ENCODE measurements at regions not wholly inside any gene's neighbourhood (a gene's known extent, or its start where the extent isn't known, plus 50 kb on each side); places are given as distances from the start of the nearest gene placed in this dataset.
"Not testable (repeated sequence)": the region's sequence is repeated elsewhere in the genome, so short reads cannot be mapped to it uniquely, and the experiment has no call there.

DNA sequence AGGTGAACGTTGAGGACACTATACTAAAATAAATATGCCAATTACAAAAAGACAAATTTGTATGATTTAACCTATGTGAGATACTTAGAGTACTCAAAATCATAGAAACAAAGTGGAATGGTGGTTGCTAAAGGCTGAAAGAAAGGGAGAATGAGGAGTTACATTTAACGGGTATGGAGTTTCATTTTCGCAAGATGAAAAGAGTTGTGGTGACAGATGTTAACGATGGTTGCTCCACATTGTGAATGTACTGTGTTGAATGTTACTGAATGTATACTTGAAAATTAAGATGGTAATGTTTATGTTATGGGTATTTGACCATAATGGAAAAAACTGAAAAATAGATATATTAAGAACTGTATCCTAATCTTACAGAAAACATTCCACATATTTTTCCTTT is 51.3 kb upstream of the MOCS2 start:
- no peaks in the 10 kb centered on the region for H3K9me3 ChIP-seq (ENCODE audit: control insufficient read depth, insufficient read depth, low read length)
- no peaks in the 10 kb centered on the region for H3K36me3 ChIP-seq (ENCODE audit: insufficient read depth, low read length)
- H3K4me1 ChIP-seq (ENCODE audit: insufficient read depth, low read length) = no peaks in the 10 kb centered on the region
- H3K9ac ChIP-seq (ENCODE audit: low read depth, low read length) = no peak overlapping the region

GRCh38 chr5:53161876-53162275 is 52.3 kb upstream of the MOCS2 start:
- H3K4me1 ChIP-seq (ENCODE audit: insufficient read depth, low read length) = no peaks in the 10 kb centered on the region
- no peak overlapping the region for H3K9ac ChIP-seq (ENCODE audit: low read depth, low read length)
- no peaks in the 10 kb centered on the region for H3K36me3 ChIP-seq (ENCODE audit: insufficient read depth, low read length)
- no peaks in the 10 kb centered on the region for H3K9me3 ChIP-seq (ENCODE audit: control insufficient read depth, insufficient read depth, low read length)

DNA sequence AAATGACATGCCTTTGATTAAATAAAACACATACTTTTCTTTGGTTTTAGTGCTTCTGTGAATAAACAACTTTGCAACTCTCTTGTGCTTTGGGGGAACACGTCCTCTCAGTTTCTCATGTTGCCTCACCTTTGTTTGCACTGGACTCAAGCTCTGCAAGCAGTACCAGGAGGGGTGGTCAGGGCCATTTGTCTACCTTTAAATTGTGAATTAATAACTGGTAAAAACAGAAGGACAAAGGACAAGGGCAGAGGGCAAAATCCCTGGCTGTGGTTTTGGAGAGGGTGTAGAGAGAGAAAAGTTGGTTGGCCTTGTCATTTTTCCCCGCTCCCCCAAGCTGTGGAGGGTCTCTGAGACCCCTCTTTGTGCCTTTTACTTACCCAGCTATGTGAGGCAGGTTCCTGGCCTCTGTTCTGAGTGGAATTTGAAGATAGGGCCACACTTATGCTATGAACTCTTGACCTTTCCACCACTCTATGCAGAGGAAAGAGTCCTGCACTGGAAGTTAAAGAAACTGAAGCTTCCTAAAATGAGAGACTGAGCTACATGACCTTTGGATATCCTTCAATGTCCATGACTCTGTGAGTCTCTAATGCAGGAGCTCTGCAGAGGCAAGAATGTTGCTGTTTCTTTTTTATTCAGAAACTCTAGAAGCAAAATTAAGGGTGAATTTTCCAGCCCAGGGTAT is 55.1 kb upstream of the MOCS2 start:
- H3K9ac ChIP-seq (ENCODE audit: low read depth, low read length) = no peak overlapping the region
- H3K36me3 ChIP-seq (ENCODE audit: insufficient read depth, low read length) = no peaks in the 10 kb centered on the region
- no peaks in the 10 kb centered on the region for H3K9me3 ChIP-seq (ENCODE audit: control insufficient read depth, insufficient read depth, low read length)
- H3K4me1 ChIP-seq (ENCODE audit: insufficient read depth, low read length) = no peaks in the 10 kb centered on the region

- H3K4me1 ChIP-seq (ENCODE audit: insufficient read depth, low read length) = no peaks in the 10 kb centered on the region
- no peak overlapping the region for H3K9ac ChIP-seq (ENCODE audit: low read depth, low read length)
- no peaks in the 10 kb centered on the region for H3K9me3 ChIP-seq (ENCODE audit: control insufficient read depth, insufficient read depth, low read length)
- H3K36me3 ChIP-seq (ENCODE audit: insufficient read depth, low read length) = no peaks in the 10 kb centered on the region
Observed at GRCh38 chr5:53165431-53166182, 56.0 kb upstream of the MOCS2 start.

DNA sequence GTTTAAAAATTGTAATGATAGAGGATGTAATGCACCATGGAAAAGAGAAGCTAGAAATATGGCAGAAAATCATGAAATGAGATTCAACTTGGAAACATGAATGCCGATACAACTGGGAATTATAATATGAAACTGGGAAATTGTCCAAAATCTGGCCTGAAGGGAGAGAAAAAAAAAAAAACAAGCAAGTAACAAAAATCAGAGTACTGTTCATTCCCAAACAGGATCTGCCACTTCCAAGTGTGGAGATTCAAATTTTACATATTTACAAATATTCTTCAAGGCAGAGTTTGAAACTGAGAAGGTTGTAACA is 56.6 kb upstream of the MOCS2 start:
- no peak overlapping the region for H3K9ac ChIP-seq (ENCODE audit: low read depth, low read length)
- no peaks in the 10 kb centered on the region for H3K4me1 ChIP-seq (ENCODE audit: insufficient read depth, low read length)
- no peaks in the 10 kb centered on the region for H3K36me3 ChIP-seq (ENCODE audit: insufficient read depth, low read length)
- no peaks in the 10 kb centered on the region for H3K9me3 ChIP-seq (ENCODE audit: control insufficient read depth, insufficient read depth, low read length)

- no peak overlapping the region for H3K9ac ChIP-seq (ENCODE audit: low read depth, low read length)
- no peaks in the 10 kb centered on the region for H3K4me1 ChIP-seq (ENCODE audit: insufficient read depth, low read length)
- H3K9me3 ChIP-seq (ENCODE audit: control insufficient read depth, insufficient read depth, low read length) = no peaks in the 10 kb centered on the region
- no peaks in the 10 kb centered on the region for H3K36me3 ChIP-seq (ENCODE audit: insufficient read depth, low read length)
Observed at GRCh38 chr5:53167836-53168235, 58.3 kb upstream of the MOCS2 start.

DNA sequence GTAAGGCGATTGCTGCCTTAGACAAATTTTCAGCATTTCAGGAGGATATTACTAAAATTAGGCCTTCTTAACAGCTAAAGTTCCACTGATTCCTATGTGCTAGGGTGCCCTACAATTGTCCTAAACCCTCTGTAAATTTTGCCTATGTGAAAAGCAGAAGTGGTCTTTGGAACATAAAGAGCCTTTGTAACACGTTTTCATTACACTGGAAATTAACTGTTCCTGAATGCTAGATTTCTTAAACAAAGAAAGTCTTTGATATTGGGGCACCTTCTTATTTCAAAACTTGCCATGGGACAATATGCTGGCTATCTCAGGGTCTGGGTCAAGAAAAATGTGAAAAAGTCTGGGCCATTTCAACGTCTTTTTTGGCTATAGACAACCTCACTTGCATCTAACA is 60.4 kb upstream of the MOCS2 start:
- Histone ChIP-seq H3K4me1 (ENCODE audit: insufficient read depth, low read length) (no peaks in the 10 kb centered on the region), H3K36me3 (ENCODE audit: insufficient read depth, low read length) (no peaks in the 10 kb centered on the region), H3K9me3 (ENCODE audit: control insufficient read depth, insufficient read depth, low read length) (no peaks in the 10 kb centered on the region), H3K9ac (ENCODE audit: low read depth, low read length) (no peak overlapping the region)

- Histone ChIP-seq H3K4me1 (ENCODE audit: insufficient read depth, low read length) (no peaks in the 10 kb centered on the region), H3K9me3 (ENCODE audit: control insufficient read depth, insufficient read depth, low read length) (no peaks in the 10 kb centered on the region), H3K9ac (ENCODE audit: low read depth, low read length) (no peak overlapping the region), H3K36me3 (ENCODE audit: insufficient read depth, low read length) (no peaks in the 10 kb centered on the region)
Observed at GRCh38 chr5:53170746-53171349, 61.3 kb upstream of the MOCS2 start.

DNA sequence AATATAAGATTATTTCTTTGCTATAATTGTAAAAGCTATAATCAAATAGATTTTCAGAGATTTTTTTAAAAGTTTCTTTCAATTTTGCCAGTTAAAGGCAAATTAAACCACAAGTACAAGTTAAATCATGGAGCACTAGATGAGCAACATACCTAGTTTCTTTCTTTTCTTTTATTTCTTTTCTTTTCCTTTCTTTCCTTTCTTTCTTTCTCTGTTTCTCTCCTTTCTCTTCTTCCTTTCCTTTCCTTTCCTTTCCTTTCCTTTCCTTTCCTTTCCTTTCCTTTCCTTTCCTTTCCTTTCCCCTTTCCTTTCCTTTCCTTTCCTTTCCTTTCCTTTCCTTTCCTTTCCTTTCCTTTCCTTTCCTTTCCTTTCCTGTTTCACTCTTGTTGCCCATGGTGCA is 62.5 kb upstream of the MOCS2 start:
- H3K4me1 ChIP-seq (ENCODE audit: insufficient read depth, low read length); H3K9ac ChIP-seq (ENCODE audit: low read depth, low read length); H3K9me3 ChIP-seq (ENCODE audit: control insufficient read depth, insufficient read depth, low read length); H3K36me3 ChIP-seq (ENCODE audit: insufficient read depth, low read length): not testable (repeated sequence)

GRCh38 chr5:53172630-53173029 is 63.1 kb upstream of the MOCS2 start:
- H3K36me3 ChIP-seq (ENCODE audit: insufficient read depth, low read length) = no peaks in the 10 kb centered on the region
- no peaks in the 10 kb centered on the region for H3K4me1 ChIP-seq (ENCODE audit: insufficient read depth, low read length)
- no peak overlapping the region for H3K9ac ChIP-seq (ENCODE audit: low read depth, low read length)
- no peaks in the 10 kb centered on the region for H3K9me3 ChIP-seq (ENCODE audit: control insufficient read depth, insufficient read depth, low read length)

GRCh38 chr5:53173083-53173482 is 63.5 kb upstream of the MOCS2 start:
- Histone ChIP-seq H3K4me1 (ENCODE audit: insufficient read depth, low read length) (no peaks in the 10 kb centered on the region), H3K9ac (ENCODE audit: low read depth, low read length) (no peak overlapping the region), H3K36me3 (ENCODE audit: insufficient read depth, low read length) (no peaks in the 10 kb centered on the region), H3K9me3 (ENCODE audit: control insufficient read depth, insufficient read depth, low read length) (no peaks in the 10 kb centered on the region)

GRCh38 chr5:53178830-53179229 is 69.3 kb upstream of the MOCS2 start:
- Histone ChIP-seq H3K4me1 (ENCODE audit: insufficient read depth, low read length) (no peaks in the 10 kb centered on the region), H3K36me3 (ENCODE audit: insufficient read depth, low read length) (no peaks in the 10 kb centered on the region), H3K9me3 (ENCODE audit: control insufficient read depth, insufficient read depth, low read length) (no peaks in the 10 kb centered on the region), H3K9ac (ENCODE audit: low read depth, low read length) (no peak overlapping the region)

- Histone ChIP-seq H3K4me1 (ENCODE audit: insufficient read depth, low read length) (no peaks in the 10 kb centered on the region), H3K9ac (ENCODE audit: low read depth, low read length) (no peak overlapping the region), H3K36me3 (ENCODE audit: insufficient read depth, low read length) (no peaks in the 10 kb centered on the region), H3K9me3 (ENCODE audit: control insufficient read depth, insufficient read depth, low read length) (no peaks in the 10 kb centered on the region)
Observed at GRCh38 chr5:53179691-53180090, 70.1 kb upstream of the MOCS2 start.

- Histone ChIP-seq H3K4me1 (ENCODE audit: insufficient read depth, low read length) (no peaks in the 10 kb centered on the region), H3K9ac (ENCODE audit: low read depth, low read length) (no peak overlapping the region), H3K36me3 (ENCODE audit: insufficient read depth, low read length) (no peaks in the 10 kb centered on the region), H3K9me3 (ENCODE audit: control insufficient read depth, insufficient read depth, low read length) (no peaks in the 10 kb centered on the region)
Observed at GRCh38 chr5:53180538-53180937, 71.0 kb upstream of the MOCS2 start.

- Histone ChIP-seq H3K4me1 (ENCODE audit: insufficient read depth, low read length) (no peaks in the 10 kb centered on the region), H3K9ac (ENCODE audit: low read depth, low read length) (no peak overlapping the region), H3K9me3 (ENCODE audit: control insufficient read depth, insufficient read depth, low read length) (no peaks in the 10 kb centered on the region), H3K36me3 (ENCODE audit: insufficient read depth, low read length) (no peaks in the 10 kb centered on the region)
Observed at GRCh38 chr5:53180991-53181390, 71.4 kb upstream of the MOCS2 start.

Measured in ES-I3 (cell line).